Body of pancreas (tissue), 4 donors: ENCODE measurements at regions not wholly inside any gene's neighbourhood (a gene's known extent, or its start where the extent isn't known, plus 50 kb on each side); places are given as distances from the start of the nearest gene placed in this dataset.
"Not testable (repeated sequence)": the region's sequence is repeated elsewhere in the genome, so short reads cannot be mapped to it uniquely, and the experiment has no call there.

ENCODE experiments used
- ATAC-seq: fragments of 150-250 bp; one replicate; pipeline ENCODE4 v1.9.1; 2016
- DNase-seq, 4 donors: peaks; one replicate each; pipeline ENCODE4 v3.0.0-alpha.2; 2019
- H3K27ac ChIP-seq, 4 donors: fragments of 200-600 bp; sonication (generic); 1 replicate in 3 of 4; 2 replicates in 1 of 4; pipeline versions ENCODE4 v1.5.1 to v1.6.1; 2016 to 2019; ENCODE audit warnings: mild to moderate bottlenecking in 1 of 4, mixed read lengths in 1 of 4, moderate library complexity in 1 of 4
- H3K27me3 ChIP-seq, 2 donors: fragments of 200-600 bp; sonication (generic); one replicate each; pipeline ENCODE4 v1.6.0; 2016; ENCODE audit warnings: mild to moderate bottlenecking in 1 of 2
- H3K36me3 ChIP-seq, 2 donors: fragments of 200-600 bp; sonication (generic); replicated peaks in 1 of 2; 2 replicates each; pipeline ENCODE4 v1.5.1; 2016; ENCODE audit warnings: low read depth in 2 of 2; ENCODE audit not compliant: insufficient read depth in 1 of 2
- H3K4me1 ChIP-seq: fragments of 200-600 bp; sonication (generic); one replicate; pipeline ENCODE4 v1.6.0; 2016
- H3K4me3 ChIP-seq, 2 donors: fragments of 200-600 bp; sonication (generic); 1 replicate in 1 of 2; 2 replicates in 1 of 2; pipeline ENCODE4 v1.5.1; 2016 to 2019
- H3K9me3 ChIP-seq, 3 donors: fragments of 200-600 bp; sonication (generic); 1 replicate in 2 of 3; 2 replicates in 1 of 3; pipeline ENCODE4 v1.5.1; 2016
- POLR2A ChIP-seq, 3 donors: fragments of 450-650 bp; IDR thresholded peaks; one replicate each; pipeline ENCODE4 v1.6.1; 2016; ENCODE audit warnings: antibody characterized with exemption in 3 of 3, mild to moderate bottlenecking in 2 of 3
- WGBS, 2 donors: methylation state at CpG; one replicate each; pipeline ENCODE4 v1.1.5; 2017; 5-methylcytosine and 5-hydroxymethylcytosine counted together
- intact Hi-C: fragments of 100-400 bp; cut with DNase I; formaldehyde crosslinking; loops from one replicate; pipeline ENCODE4 v1.15.1; 2023
- TF ChIP-seq, protein P1 (sequence below), 7 experiments: fragments of 450-650 bp in 4 of 7; fragments of 200-600 bp in 3 of 7; sonication (generic) in 3 of 7; IDR thresholded peaks; one replicate each; pipeline ENCODE4 v1.5.1; 2016 to 2019; ENCODE audit warnings: antibody characterized with exemption in 7 of 7

DNA sequence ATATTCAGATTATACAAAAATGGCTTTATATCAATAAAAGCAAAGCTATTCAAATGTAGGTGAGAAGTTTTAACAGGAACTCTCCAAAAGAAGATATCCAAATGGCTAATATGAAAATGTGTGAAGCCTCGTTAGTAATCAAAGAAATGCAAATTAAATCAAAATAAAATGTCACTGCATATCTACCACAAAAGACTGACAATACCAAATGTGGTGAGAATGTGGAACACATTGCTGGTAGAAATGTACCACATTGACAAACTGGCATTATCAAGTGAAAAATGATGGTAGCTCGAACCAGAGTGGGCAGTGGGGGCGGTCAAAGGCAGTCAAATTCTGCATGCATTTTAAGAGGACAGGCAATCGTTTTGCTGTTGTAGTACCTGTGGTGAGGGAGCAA, 1012.7 kb downstream of the TDRD15 start:
- TF ChIP-seq POLR2A (IDR thresholded peaks at IDR 0.05), result no peak
- TF ChIP-seq, protein P1, sequence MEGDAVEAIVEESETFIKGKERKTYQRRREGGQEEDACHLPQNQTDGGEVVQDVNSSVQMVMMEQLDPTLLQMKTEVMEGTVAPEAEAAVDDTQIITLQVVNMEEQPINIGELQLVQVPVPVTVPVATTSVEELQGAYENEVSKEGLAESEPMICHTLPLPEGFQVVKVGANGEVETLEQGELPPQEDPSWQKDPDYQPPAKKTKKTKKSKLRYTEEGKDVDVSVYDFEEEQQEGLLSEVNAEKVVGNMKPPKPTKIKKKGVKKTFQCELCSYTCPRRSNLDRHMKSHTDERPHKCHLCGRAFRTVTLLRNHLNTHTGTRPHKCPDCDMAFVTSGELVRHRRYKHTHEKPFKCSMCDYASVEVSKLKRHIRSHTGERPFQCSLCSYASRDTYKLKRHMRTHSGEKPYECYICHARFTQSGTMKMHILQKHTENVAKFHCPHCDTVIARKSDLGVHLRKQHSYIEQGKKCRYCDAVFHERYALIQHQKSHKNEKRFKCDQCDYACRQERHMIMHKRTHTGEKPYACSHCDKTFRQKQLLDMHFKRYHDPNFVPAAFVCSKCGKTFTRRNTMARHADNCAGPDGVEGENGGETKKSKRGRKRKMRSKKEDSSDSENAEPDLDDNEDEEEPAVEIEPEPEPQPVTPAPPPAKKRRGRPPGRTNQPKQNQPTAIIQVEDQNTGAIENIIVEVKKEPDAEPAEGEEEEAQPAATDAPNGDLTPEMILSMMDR (IDR thresholded peaks at IDR 0.05), result no peak
- H3K4me3 ChIP-seq, result no peak overlapping the region
- H3K36me3 ChIP-seq, result no peaks in the 10 kb centered on the region
- H3K4me1 ChIP-seq, result no peaks in the 10 kb centered on the region
- no peaks in the 10 kb centered on the region for H3K9me3 ChIP-seq
- H3K27ac ChIP-seq, result no peak overlapping the region
- ATAC-seq, result no peak
- intact Hi-C loops, result no loop called here
- WGBS, 2 donors, result 54 to 61% methylated on average over 4 of the region's 4 CpGs
- DNase-seq, result no peak
- no peaks in the 10 kb centered on the region for H3K27me3 ChIP-seq

DNA sequence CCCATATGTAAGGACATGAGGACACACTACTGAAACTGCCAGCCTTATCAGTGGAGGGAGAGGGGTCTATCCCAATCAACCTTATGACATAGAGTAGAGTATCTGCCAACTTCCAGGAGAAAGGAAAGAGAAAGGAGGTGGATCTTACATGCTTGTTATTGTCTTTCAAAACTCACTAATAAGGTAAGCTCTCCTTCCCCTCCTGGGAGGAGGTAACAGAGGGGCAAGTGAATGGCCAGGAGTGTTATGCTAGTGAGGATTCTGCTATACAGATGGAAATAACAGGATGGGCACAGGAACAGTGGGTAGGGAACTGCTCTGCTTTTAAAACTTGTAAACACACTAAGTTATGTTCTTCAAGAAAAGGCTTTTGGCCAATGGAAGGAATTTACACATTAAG, 1020.1 kb downstream of the TDRD15 start:
- no peak overlapping the region for H3K27ac ChIP-seq
- DNase-seq (no peak), ATAC-seq (no peak)
- H3K4me3 ChIP-seq, result no peak overlapping the region
- H3K4me1 ChIP-seq, result no peaks in the 10 kb centered on the region
- no peaks in the 10 kb centered on the region for H3K27me3 ChIP-seq
- no peaks in the 10 kb centered on the region for H3K9me3 ChIP-seq
- intact Hi-C loops, result no loop called here
- no peak for TF ChIP-seq POLR2A (IDR thresholded peaks at IDR 0.05)
- TF ChIP-seq, protein P1 (IDR thresholded peaks at IDR 0.05), result no peak
- no peaks in the 10 kb centered on the region for H3K36me3 ChIP-seq

DNA sequence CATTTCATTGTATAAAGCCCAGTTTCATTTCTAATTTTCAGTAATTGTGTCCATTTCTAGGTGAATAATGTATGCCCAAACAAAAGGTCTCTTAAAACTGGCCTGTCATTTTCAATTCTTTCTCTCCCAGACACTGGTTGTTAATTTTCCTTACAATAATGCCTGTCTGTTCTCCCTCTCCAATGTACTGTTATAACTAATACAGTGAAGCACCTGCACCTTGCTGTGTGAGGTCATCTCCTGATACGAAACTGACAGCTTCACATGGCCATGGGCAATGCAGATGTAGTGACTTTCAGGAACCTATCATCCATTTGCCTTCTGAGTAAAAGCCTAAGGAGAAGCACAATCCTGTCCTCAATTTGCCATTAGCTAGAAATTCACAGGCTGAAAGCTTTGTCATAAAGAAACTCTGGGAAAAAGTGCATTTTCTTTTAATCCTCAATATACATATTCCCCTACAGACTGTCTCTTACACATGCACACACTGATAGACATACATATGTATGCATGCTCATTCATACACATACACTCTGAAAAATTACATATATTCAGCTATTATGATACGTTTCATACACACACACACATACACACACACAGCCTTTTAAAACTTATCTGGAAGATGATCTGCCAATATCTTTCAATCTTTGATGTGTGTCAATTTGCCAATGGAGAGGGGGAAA, 1030.3 kb downstream of the TDRD15 start:
- Histone ChIP-seq H3K4me3 (no peak overlapping the region), H3K27ac (no peak overlapping the region), H3K9me3 (no peaks in the 10 kb centered on the region), H3K4me1 (no peaks in the 10 kb centered on the region), H3K36me3 (no peaks in the 10 kb centered on the region), H3K27me3 (no peaks in the 10 kb centered on the region)
- DNase-seq (no peak), ATAC-seq (no peak)
- 31 to 33% methylated on average over 2 of the region's 2 CpGs for WGBS, 2 donors
- intact Hi-C loops, result no loop called here
- TF ChIP-seq, protein P1 (IDR thresholded peaks at IDR 0.05), result no peak
- no peak for TF ChIP-seq POLR2A (IDR thresholded peaks at IDR 0.05)

DNA sequence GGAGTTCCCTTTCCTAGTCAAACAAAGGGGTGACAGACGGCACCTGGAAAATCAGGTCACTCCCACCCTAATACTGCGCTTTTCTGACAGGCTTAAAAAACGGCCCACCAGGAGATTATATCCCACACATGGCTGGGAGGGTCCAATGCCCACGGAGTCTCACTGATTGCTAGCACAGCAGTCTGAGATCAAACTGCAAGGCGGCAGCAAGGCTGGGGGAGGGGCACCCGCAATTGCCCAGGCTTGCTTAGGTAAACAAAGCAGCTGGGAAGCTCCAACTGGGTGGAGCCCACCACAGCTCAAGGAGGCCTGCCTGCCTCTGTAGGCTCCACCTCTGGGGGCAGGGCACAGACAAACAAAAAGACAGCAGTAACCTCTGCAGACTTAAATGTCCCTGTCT, 1032.9 kb downstream of the TDRD15 start:
- H3K4me3 ChIP-seq, ATAC-seq, H3K27ac ChIP-seq, DNase-seq, H3K4me1 ChIP-seq, intact Hi-C loops, H3K27me3 ChIP-seq, H3K9me3 ChIP-seq, H3K36me3 ChIP-seq: not testable (repeated sequence)
- WGBS, 2 donors, result 66% methylated on average over 6 of the region's 6 CpGs; no CpG with 5 or more reads in 1 of the 2 donors

DNA sequence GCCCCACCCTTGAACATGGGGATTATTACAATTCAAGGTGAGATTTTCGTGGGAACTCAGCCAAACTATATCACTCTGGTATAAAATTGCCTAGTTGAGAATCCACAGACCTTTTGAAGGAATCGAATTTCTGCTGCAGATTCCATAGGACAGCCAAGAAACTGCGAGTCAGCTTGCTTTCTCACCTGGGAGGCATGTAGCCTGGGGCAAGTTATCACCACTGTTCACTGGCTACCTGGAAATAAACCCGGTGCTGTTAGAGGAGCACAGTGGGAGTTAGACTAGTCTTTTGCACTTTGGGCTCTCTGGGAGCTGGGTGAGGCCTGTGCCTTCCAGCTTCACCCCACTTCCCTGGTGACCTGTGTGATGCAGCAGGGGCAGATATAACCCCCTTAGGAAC, 1043.5 kb downstream of the TDRD15 start:
- DNase-seq (no peak), ATAC-seq (no peak)
- no peak for TF ChIP-seq POLR2A (IDR thresholded peaks at IDR 0.05)
- TF ChIP-seq, protein P1 (IDR thresholded peaks at IDR 0.05), result no peak
- H3K27me3 ChIP-seq, result no peaks in the 10 kb centered on the region
- no peak overlapping the region for H3K27ac ChIP-seq
- no peaks in the 10 kb centered on the region for H3K36me3 ChIP-seq
- H3K4me1 ChIP-seq, result no peaks in the 10 kb centered on the region
- WGBS, 2 donors, result 47 to 49% methylated on average over 3 to 4 of the region's 4 CpGs
- no peaks in the 10 kb centered on the region for H3K9me3 ChIP-seq
- no peak overlapping the region for H3K4me3 ChIP-seq
- intact Hi-C loops, result no loop called here
